GM23248 (cell line): ENCODE measurements at regions not wholly inside any gene's neighbourhood (a gene's known extent, or its start where the extent isn't known, plus 50 kb on each side); places are given as distances from the start of the nearest gene placed in this dataset.

Experiments
- EZH2 ChIP-seq: fragments of 200-600 bp; sonication (generic); IDR thresholded peaks from 2 replicates; pipeline ENCODE4 v1.6.1; 2018; ENCODE audit warnings: antibody characterized with exemption, mild to moderate bottlenecking; ENCODE audit not compliant: insufficient read depth, poor library complexity, severe bottlenecking
- EZH2phosphoT487 ChIP-seq: fragments of 200-600 bp; sonication (generic); IDR thresholded peaks from 2 replicates; pipeline ENCODE4 v1.6.1; 2018; ENCODE audit warnings: antibody characterized with exemption, moderate library complexity, mild to moderate bottlenecking, low read depth; ENCODE audit not compliant: insufficient read depth

DNA sequence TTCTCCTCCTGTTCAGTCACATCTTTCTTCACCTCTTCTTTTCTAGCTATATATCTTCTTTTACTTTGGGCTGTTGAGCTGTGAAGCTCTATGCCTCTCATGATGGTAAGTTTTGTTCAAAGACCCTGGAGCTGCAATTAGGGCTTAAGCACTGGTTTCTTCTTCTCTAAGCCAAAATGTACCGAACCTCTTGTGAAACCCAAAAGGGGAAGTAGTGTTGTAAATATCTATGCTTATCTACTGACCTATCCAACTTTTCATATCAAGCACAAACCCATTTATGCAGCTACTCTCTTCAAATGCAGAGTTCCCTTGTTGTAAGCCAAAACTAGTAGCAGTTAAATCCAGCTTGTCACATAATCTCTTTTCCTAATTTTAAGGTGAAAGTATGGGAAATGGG is 123.6 kb upstream of the CD96 start:
- TF ChIP-seq EZH2phosphoT487, result no peak
- TF ChIP-seq EZH2, result no peak
